Loucy (cell line): ENCODE measurements at regions not wholly inside any gene's neighbourhood (a gene's known extent, or its start where the extent isn't known, plus 50 kb on each side); places are given as distances from the start of the nearest gene placed in this dataset.

ENCODE experiments used
- CTCF ChIP-seq: fragments of 200-600 bp; sonication (generic); conservative IDR thresholded peaks from 2 replicates; pipeline ENCODE4 v1.5.1; 2014; ENCODE audit warnings: mild to moderate bottlenecking, antibody characterized with exemption, low read length
- EZH2phosphoT487 ChIP-seq: fragments of 200-600 bp; IDR thresholded peaks from 2 replicates; pipeline ENCODE4 v1.6.1; 2018; ENCODE audit warnings: antibody characterized with exemption, mild to moderate bottlenecking, moderate library complexity, borderline replicate concordance

- TF ChIP-seq CTCF (no peak), EZH2phosphoT487 (no peak)
Observed at GRCh38 chr13:103878891-103879605, 812.8 kb upstream of the SLC10A2 start.
